GM18517 (cell line): ENCODE measurements at regions not wholly inside any gene's neighbourhood (a gene's known extent, or its start where the extent isn't known, plus 50 kb on each side); places are given as distances from the start of the nearest gene placed in this dataset.

Experiments
- ATAC-seq: cut with Tn5 transposase; IDR thresholded peaks from one replicate; pipeline ENCODE4 v1.9.1; 2021; ENCODE audit warnings: mild to moderate bottlenecking, moderate library complexity; ENCODE audit not compliant: unreplicated experiment

DNA sequence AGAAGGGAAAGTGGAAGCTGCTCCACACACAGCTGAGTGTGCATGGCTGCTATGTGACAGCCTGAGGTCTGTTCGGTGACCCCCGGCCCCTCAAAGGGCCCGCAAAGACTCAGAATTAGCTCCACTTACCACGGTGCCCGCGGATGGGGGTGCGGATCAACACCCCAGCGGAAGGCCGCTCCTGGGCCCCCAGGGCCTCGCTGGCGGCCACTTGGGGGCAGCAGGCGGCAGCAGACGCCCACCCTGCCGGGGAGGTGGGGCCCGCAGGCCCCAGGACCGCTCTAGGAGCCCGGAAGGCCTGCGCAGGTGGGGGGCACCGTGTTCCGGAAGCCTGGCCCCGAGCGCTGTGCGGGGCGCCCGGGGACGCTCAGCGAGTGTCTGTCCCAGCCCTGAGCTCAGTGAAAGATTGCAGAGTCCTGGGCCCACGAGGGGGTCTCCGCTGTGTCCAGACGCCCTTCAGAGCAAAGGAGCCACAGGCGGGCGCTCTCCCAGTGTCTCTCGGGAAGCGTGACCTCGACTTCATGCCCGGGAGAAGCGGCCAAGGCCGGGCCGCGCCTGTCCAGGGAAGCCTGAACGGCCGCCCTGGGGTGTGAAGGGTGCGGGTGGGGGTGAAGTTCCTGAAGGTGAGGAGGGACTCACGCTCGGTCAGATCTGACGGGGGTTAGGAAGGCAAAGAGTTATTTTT lies 118.7 kb downstream of the VAPA start:
- ATAC-seq = no peak

DNA sequence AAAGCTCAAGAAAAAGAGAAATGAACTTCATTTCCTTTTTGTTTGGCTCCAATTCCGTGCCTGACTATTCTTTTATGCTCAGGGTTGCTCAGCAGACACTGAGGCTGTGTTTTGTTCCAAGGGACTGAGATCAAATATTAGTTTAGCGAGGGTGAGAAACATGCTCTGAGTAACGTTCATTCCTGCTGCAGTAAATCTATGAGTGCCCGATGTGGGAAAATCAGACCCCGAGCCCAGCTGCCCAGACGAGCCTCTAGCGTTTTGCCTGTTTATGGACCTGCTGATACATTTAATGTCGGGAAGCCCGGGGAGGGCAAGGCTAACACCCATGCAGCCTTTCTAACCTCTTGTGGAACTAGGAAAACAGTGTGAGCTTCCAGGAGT lies 119.2 kb downstream of the VAPA start:
- no peak for ATAC-seq

DNA sequence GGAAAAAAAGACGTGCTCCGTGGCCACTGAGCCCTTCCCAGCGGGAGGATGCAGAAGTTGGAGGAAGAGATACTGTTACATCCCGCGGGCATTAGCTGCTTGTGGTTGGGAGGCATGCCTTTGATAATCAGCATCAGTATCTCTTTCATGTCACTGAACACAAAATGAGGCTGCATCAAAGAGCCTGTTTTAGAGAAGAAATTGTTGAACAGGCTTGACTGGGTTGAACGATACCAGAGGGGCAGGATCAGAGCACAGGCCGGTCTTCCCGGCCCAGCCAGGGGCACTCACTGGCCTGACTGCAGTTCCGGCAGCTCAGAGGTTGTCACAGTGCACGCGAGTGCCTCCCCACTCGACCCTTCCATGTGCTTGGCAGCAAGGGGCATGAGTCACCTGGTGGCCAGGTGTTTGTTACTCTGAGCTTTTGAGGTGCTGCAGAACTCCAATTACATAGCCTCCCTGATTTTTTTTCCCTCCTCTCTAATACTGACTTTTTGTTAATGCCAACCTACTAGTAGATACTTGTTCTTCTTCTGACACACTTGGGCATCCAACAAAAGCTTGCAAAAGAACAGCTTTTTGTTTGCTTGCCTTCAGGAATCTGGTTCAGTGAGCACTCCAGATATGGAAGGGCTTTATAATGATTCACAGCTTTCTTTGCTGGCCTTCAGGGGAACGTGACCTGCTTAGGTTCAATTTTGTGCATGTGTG lies 121.6 kb downstream of the VAPA start:
- ATAC-seq = no peak

DNA sequence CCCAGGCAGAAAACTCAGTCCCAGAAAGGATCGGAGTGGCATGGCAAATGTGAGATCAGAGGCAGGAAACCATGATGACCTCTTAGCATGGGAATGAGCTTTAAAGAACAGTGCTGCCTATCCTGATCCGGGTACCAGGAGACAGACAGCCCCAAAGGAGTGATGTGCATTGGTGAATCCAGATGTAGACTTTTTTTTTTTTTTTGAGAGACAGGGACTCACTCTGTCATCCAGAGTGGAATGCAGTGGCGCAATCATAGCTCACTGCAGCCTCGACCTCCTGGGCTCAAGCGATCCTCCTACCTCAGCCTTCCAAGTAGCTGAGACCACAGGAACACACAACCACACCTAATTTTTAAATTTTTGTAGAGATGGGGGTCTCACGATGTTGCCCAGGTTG lies 122.7 kb downstream of the VAPA start:
- ATAC-seq = no peak

DNA sequence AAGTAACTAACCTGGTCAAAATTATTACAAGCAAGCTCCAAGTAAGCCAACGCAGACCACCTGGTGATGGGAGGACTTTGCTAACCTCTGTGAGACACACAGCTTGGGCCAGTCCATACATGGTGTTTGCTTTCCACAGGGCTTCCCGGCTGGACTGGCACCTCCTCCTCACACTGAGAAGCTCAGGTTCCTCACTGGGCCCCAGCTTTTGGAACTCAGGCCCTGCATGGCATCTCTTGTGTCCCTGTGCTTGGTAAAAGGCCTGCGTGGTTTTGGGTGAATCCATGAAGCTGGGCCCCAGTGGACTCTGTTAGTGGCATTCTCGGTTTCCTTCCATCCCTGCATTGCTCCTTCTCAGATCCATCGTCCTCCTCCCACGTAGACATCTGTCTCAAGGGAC lies 123.4 kb downstream of the VAPA start:
- ATAC-seq = no peak

DNA sequence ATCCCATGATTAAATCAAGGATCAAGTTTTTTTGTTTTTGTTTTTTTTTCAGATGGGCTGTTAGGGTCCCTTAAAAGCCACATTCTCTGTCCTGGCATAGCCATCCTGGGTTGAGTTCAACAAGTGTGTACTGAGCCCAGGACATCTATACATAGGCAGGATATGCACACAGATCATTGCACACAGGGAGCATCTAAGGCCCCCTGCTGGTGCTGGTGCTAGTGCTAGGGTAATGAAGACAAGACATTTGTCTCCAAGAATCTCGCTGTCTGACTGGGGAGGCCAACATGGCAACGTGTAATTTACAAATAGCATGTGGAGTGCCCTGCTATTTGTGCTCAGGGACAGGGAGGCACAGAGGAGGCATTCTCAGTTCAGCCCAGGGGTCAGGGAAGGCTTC lies 124.5 kb downstream of the VAPA start:
- ATAC-seq = no peak

DNA sequence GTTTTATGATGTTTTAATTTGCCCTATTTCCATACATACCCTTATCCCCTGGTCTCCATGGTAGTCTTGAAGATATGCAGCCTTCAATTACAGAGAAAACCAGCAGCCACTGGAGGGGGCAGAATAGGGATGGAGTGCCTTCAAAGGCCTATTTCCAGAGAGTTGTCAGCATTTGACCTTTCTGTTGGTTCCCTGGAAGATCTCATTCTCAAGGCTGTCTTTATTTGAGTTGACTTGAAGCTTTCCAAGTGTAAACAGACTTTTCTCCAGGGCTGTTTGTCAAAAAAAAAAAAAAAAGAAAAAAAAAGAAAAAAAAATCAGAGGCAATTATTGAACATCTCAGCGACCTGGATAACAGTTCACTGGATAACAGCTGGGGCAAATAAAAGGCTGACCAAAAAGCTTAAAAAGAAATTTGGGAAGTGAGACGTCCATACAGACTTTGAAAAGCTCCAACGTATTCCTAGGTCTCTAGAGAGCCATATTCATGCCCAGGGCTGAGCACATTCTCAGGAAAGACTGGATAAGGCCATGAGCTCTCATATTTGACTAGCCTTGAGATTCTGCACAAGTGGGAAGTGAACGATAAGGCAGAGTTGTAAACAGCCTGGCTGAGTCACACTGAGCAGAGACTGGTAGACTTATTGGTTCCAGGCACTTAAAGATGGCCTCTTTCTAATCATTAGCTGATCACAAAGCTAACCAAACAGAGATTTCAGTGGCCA lies 126.6 kb downstream of the VAPA start:
- ATAC-seq = no peak

DNA sequence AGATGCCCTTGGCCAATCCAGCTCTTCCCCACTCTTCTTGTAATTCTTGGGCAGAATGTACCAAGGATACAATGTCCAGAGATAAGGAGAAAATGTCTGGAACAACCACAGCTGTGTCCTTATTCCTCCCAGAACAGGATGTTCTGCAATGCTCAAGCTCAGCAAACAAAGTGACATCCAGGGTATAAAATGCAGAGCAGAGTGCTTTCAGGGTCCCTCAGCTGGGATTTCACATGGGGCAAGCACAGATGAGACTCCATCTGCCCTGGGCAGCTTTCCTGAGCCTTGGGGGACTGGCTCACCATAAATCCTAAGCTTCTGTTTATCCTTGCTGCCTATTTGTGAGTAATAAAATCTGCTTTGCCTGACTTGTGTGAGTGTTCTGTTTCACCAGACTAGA lies 127.4 kb downstream of the VAPA start:
- ATAC-seq = no peak

DNA sequence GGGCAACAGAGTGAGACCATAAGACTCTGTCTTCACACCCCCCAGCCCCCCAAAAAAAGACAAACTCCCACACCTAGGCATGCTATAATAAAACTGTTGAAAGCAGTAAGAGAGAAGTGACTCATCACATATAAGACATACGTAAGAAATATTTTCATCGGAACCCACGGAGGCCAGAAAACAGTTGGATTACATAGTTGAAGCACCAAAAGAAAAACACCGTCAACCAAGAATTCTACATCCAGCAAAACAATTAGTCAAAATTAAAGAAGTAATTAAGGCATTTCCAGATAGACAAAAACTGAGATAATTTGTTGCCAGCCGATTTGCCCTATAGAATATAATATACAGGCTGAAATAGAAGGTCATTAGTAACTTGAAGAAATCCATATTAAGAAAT lies 128.7 kb downstream of the VAPA start:
- ATAC-seq = no peak

DNA sequence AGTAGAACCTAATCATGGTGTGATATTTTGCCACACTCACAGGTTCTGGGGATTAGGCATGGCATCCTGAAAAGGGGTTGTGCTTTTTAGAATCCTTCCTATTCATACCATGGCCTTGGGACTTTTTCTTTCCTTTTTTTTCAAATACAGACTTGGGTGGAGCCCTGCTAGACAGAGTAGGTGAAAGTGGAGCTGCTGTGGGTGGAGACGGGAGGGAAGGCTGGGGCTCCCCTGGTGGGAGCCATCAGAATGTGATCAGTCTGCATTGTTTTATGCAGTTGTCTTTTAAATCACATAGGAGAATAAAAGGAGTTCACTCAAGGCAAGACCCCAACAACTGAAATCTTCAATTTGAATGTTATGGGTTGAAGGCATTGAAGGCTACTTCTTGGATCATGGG lies 130.2 kb downstream of the VAPA start:
- ATAC-seq = no peak

DNA sequence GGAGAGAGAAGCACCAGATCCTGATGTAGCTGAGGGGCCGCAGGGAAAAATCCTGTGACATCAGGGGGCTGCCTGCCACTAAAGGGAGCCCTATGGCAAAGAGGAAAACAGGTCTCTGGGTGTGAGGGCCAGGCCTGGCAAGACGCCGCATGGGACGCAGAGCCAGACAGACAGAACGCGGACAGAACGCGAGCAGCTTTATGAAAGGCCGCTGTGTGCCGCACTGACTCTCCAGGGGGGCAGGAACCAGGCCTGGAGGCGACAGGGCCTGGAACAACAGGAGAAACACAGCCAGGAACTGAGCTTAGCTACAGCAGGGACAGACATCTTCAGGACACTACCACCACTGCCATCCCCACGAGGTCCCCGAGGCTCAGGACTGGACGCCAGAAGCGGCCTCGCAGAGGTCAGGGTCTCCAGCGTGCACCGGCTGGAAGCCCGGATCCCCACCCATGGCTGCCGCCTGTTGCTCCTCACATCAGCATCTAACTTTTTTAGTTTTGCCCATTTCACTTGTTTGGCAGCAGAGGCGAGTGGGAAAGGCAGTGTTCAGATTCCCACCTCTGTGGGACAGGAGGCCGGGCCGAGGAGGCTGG lies 131.6 kb downstream of the VAPA start:
- ATAC-seq = no peak

DNA sequence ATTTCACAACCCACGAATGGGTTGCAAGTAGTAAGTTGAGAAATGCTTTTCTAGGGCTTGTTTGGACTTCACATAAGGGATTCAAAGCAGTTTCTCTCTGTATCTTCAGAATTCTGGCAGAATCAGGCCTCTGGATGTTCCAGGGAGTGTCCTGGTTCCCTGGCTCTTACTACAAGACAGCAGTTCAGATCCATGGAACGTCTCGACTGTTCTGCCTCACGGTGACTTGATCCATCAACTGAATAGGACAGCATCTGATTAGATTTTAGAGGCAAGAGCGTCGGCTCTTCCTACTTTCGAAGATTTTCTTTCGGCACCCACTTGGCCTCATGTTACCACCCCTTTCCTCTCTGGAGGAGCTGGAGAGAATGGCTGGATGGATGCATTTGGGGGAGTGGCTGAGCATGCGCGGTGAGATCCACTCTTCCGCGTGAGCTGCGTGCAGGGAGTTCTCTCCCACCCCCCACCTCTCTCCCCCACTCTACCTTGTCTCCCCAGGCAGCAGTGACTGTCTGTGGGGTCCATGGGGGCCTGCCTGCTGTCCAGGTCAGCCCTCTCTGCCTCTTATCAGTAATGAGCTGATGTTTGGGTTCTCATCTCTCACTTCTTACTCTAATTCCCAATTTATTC lies 132.5 kb downstream of the VAPA start:
- ATAC-seq = no peak

DNA sequence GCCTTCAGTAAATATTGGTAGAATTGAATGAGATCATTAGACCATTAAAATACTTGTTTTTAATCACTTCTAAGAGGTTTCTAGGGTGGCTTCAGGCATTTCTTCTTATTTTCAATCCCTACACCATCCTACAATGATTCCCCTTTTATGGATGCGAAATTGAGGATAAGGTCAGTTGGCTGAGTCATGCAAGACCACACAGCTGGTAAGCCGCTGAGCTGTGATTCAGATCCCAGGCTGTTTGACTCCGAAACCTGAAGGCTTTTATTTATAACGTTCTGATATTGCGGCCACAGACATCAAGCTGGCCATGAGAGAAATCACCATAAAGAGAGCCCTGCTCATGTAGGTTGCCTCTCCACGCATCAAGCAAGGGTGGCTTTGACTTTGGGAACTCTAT lies 133.4 kb downstream of the VAPA start:
- no peak for ATAC-seq

DNA sequence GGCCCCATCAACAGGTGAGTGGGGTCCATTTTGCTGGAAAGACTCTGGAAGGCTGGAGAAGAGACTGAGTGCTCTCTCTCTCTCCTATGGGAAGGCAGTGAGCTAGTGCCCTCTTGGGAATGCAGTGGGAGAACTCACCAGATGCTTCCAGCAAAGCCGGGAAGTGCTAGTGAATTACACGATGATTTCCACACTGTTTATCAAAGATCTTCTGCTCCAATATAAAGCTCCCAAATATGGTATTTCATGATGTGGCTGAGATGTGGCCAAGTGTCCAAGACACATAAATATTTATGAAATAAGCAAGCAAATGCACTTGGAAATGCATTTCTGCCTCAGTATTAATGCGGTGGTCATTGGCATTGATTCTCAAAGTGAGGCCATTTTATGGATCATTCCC lies 135.9 kb downstream of the VAPA start:
- no peak for ATAC-seq

DNA sequence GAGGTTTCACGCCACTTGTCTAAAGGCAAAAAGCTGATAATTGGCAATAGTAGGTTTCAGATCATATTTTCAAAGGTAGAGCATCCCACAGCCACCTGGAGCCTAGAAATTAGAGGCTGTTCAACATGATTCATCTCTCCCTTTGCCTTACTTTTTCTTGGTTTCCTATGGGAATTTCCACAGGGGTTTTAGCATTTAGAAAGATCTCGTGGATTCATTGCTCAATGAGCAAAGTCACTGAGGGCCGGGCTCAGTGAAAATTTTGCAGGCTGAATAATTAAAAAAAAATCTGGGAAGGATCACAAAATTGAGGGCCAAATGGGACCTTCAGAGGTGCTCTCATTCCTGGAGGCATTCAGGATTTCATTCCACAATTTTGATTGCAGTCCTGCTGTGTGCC lies 137.1 kb downstream of the VAPA start:
- ATAC-seq = no peak

DNA sequence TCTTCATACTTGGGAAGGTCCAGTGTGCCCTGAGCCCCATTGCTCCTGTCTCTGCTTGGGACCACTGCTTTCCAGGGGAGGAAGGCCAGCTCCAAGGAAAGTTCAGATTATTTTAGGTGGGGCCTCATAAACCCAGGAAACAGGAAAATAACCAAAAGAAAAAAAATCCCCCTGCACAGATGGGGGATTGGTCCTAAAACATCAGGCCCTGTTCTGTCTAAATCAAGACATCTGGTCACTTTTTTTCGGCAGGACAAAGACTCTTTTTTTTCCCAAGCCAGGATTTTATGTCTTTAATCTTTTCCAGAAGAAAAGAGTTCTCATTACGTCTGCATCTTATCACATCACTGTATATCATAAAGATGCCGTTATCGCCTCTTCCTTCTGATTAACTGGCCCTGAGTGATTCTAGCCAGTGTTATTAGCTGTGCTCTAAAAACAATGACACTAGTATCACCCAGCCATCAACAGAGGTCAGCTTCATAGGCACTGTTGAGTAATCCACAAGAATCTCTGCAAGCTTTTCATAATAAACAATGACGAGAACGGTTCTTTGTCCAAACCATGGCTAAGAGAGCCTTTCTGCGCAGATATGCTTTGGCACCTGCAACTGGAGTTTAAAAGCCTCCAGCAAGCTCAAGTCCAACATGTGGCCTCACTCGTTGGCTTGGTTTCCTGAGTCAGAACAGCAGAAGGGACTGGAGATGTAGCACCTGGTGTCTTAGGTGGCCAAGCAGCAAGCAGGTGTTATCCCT lies 138.2 kb downstream of the VAPA start:
- ATAC-seq = no peak

DNA sequence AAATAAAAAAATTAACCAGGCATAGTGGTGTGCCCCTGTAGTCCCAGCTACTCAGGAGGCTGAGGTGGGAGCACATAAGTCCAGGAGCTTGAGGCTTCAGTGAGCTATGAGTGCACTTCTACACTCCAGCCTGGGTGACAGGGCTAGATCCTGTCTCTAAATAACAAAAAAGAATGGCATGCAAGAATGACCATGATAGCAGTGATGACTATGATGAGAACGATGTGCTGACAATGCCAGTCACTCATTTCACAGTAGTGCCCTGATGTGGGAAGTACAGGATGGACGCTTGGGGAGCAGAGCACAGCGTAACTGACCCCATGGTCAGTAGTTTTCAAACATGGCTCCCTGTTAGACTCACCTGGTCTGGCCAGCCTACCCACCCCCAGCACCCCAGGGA lies 139.1 kb downstream of the VAPA start:
- no peak for ATAC-seq

DNA sequence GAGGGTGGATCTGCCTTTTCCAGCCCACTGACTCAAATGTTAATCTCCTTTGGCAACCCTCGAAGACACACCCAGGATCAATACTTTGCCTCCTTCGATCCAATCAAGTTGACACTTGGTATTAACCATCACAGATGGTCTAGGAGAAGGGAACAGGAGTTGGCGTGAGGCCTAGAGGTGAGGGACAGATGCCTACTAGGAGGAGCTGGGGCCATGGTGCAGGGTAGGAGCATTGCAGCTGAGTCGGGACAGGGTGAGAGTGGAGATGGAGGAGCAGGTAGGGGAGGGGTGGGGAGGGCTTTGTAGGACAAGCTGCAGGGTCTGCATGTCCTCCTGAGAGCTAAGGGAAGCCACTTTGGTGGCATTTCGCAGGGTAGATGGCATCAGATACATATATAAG lies 140.0 kb downstream of the VAPA start:
- no peak for ATAC-seq

DNA sequence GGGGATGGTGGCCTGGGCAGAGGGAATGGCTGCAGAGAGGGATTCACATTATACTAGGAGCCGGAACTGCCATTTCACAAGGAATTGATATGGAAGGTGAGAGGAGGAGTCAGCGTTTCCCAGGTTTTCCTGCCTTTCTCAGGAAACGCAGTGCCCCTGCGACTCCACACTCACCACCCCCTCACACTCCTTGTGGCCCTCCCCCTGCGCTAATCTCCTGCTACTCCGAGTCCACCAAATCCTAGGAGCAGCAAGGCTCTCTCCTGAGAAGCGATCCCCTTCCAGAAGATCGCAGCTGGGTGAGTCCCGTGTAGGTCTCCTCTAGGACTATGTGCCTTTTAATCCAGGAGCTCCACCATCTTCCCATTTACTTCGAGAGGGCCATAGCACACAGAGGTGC lies 140.6 kb downstream of the VAPA start:
- ATAC-seq = no peak

DNA sequence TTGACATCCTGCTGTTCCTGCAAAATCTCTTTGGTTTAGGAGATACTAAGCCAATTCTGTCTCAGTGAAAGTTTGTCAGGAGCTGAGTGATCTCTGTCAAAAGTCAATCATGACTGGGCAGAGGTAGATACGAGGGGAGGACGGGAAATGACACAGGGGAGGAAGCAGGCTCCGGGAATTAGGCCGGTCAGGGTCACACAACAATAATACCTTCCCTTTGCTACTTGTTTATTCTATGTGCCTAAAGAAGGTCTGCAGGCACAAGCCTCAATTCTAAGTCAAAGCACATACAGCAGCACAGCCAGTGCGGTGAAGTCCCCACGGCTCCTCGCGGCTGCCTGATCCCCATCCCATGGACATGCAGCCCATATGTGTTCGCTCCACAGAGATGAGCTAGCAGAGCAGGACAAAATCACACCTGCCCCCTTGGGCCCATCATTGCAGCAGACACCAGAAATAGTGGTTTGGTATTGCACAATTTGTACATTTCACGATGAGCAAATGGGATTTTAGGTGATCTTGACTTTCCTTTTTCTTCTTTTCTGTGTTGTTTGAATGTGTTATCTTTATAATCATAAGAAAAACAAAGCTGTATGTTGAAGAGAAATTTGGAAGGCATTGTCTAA lies 141.4 kb downstream of the VAPA start:
- no peak for ATAC-seq
